Panc1 (cell line): ENCODE measurements at regions not wholly inside any gene's neighbourhood (a gene's known extent, or its start where the extent isn't known, plus 50 kb on each side); places are given as distances from the start of the nearest gene placed in this dataset.

Source experiments
- POLR2AphosphoS5 ChIP-seq: IDR thresholded peaks from 2 replicates; pipeline ENCODE4 v1.6.1; 2012; ENCODE audit warnings: mild to moderate bottlenecking, low read depth, low read length, moderate library complexity
- SIN3A ChIP-seq: IDR thresholded peaks from 2 replicates; pipeline ENCODE4 v1.6.1; 2012; ENCODE audit warnings: low read depth, mild to moderate bottlenecking, low read length, moderate library complexity, borderline replicate concordance; ENCODE audit not compliant: insufficient read depth
- TCF7L2 ChIP-seq: IDR thresholded peaks from 2 replicates; pipeline ENCODE4 v1.6.1; 2011; ENCODE audit warnings: mild to moderate bottlenecking, low read depth, low read length, inconsistent platforms
- TF ChIP-seq, protein P1 (sequence below): fragments of 450-650 bp; IDR thresholded peaks from 2 replicates; pipeline ENCODE4 v1.5.1; 2017; ENCODE audit warnings: mild to moderate bottlenecking
- TF ChIP-seq, protein P2 (sequence below), 2 experiments: IDR thresholded peaks; 2 replicates each; pipeline ENCODE4 v1.6.1; 2011 to 2012; ENCODE audit warnings: low read depth in 2 of 2, control low read depth in 1 of 2, low read length in 1 of 2, mild to moderate bottlenecking in 1 of 2, moderate library complexity in 1 of 2; ENCODE audit not compliant: insufficient read depth in 1 of 2

DNA sequence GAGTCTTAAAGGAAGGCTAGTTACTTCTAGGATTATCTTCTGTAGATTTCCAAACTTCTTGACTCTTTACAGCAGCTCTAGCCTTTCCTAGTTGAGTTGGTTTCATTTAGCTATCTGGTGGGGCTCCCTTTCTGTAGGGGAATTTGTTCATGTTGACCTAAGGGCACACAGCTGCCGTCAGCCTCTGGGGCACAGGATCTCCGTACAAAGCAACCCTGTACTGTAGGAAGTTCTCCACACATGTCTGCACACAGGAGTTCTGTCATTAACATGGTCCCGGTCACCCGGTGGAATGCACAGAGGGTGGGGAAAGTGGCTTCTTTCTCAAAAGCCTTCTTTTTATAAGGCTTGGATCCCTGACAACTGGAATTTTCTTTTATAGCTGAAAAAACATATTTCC, 88.7 kb upstream of the TNIK start:
- TF ChIP-seq, protein P1, sequence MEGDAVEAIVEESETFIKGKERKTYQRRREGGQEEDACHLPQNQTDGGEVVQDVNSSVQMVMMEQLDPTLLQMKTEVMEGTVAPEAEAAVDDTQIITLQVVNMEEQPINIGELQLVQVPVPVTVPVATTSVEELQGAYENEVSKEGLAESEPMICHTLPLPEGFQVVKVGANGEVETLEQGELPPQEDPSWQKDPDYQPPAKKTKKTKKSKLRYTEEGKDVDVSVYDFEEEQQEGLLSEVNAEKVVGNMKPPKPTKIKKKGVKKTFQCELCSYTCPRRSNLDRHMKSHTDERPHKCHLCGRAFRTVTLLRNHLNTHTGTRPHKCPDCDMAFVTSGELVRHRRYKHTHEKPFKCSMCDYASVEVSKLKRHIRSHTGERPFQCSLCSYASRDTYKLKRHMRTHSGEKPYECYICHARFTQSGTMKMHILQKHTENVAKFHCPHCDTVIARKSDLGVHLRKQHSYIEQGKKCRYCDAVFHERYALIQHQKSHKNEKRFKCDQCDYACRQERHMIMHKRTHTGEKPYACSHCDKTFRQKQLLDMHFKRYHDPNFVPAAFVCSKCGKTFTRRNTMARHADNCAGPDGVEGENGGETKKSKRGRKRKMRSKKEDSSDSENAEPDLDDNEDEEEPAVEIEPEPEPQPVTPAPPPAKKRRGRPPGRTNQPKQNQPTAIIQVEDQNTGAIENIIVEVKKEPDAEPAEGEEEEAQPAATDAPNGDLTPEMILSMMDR: no peak
- TF ChIP-seq, protein P2, sequence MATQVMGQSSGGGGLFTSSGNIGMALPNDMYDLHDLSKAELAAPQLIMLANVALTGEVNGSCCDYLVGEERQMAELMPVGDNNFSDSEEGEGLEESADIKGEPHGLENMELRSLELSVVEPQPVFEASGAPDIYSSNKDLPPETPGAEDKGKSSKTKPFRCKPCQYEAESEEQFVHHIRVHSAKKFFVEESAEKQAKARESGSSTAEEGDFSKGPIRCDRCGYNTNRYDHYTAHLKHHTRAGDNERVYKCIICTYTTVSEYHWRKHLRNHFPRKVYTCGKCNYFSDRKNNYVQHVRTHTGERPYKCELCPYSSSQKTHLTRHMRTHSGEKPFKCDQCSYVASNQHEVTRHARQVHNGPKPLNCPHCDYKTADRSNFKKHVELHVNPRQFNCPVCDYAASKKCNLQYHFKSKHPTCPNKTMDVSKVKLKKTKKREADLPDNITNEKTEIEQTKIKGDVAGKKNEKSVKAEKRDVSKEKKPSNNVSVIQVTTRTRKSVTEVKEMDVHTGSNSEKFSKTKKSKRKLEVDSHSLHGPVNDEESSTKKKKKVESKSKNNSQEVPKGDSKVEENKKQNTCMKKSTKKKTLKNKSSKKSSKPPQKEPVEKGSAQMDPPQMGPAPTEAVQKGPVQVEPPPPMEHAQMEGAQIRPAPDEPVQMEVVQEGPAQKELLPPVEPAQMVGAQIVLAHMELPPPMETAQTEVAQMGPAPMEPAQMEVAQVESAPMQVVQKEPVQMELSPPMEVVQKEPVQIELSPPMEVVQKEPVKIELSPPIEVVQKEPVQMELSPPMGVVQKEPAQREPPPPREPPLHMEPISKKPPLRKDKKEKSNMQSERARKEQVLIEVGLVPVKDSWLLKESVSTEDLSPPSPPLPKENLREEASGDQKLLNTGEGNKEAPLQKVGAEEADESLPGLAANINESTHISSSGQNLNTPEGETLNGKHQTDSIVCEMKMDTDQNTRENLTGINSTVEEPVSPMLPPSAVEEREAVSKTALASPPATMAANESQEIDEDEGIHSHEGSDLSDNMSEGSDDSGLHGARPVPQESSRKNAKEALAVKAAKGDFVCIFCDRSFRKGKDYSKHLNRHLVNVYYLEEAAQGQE (IDR thresholded peaks at IDR 0.05; ENCODE audit: insufficient read depth in 1 of 2, low read depth in 2 of 2, low read length in 1 of 2): no peak
- no peak for TF ChIP-seq TCF7L2
- TF ChIP-seq POLR2AphosphoS5: no peak
- no peak for TF ChIP-seq SIN3A
